ENCODE measurements at regions not wholly inside any gene's neighbourhood (a gene's known extent, or its start where the extent isn't known, plus 50 kb on each side); places are given as distances from the start of the nearest gene placed in this dataset.

DNA sequence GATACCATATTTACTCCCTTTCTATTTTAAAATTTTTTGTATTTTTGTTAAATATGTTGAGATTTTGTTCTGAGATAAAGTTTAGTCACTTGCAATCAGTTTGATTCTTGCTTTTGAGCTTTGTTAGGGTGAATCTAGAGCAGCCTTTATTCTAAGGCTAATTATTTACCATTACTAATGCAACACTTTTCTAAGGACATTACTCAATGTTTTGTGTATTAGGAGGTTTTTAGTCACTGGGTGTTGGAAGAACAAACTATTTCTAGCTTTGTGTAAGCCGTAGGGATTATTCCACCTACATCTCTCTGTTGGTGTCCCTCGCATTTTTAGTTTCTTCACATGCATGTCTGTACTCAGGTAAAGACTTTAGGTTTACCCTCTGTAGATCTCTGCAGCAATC, 379.5 kb upstream of the CD180 start:
- DNase-seq: no peak
- Histone ChIP-seq H4K20me1 (ENCODE audit: insufficient read depth) (no peaks in the 10 kb centered on the region), H3K9ac (no peak overlapping the region), H3K9me2 (no peaks in the 10 kb centered on the region), H3K4me3 (ENCODE audit: low read depth in 2 of 2, low read length in 1 of 2) (no peak overlapping the region), H3K27me3 (ENCODE audit: insufficient read depth) (no peaks in the 10 kb centered on the region), H3K4me1 (ENCODE audit: control insufficient read depth in 1 of 2, insufficient read depth in 2 of 2, low read depth in 1 of 2, low read length in 1 of 2) (no peaks in the 10 kb centered on the region), H3K27ac (ENCODE audit: low read depth in 2 of 2, low read length in 1 of 2) (no peak overlapping the region), H3K79me2 (ENCODE audit: insufficient read depth) (no peaks in the 10 kb centered on the region), H3F3A (replicated peaks; ENCODE audit: insufficient read depth) (no peaks in the 10 kb centered on the region), H3K4me2 (no peak overlapping the region), H2AFZ (ENCODE audit: low read depth) (no peak overlapping the region), H3K9me3 (no peaks in the 10 kb centered on the region), H3K36me3 (replicated peaks in 1 of 2; ENCODE audit: control insufficient read depth in 1 of 2, insufficient read depth in 2 of 2, low read length in 1 of 2) (no peaks in the 10 kb centered on the region)
- ChIA-PET POLR2A (no interaction called here), CTCF (no interaction called here)
- 52% methylated on average over 2 of the region's 2 CpGs for WGBS (ENCODE audit: low lambda C conversion rate)
- TF ChIP-seq RXRA (IDR thresholded peaks at IDR 0.05; ENCODE audit: borderline replicate concordance, low read depth): no peak
- no peak for TF ChIP-seq TEAD4 (IDR thresholded peaks at IDR 0.05; ENCODE audit: borderline replicate concordance, insufficient read depth)
- no peak for TF ChIP-seq EZH2phosphoT487 (IDR thresholded peaks at IDR 0.05; ENCODE audit: borderline replicate concordance, low read depth)

- H3F3A ChIP-seq (replicated peaks; ENCODE audit: insufficient read depth): no peaks in the 10 kb centered on the region
- H3K27ac ChIP-seq (ENCODE audit: low read depth in 2 of 2, low read length in 1 of 2): no peak overlapping the region
- no peak for TF ChIP-seq REST (IDR thresholded peaks at IDR 0.05; ENCODE audit: low read depth, low read length)
- no peak for TF ChIP-seq SIN3A (IDR thresholded peaks at IDR 0.05; ENCODE audit: borderline replicate concordance, low read depth, low read length)
- TF ChIP-seq CTCF (IDR thresholded peaks at IDR 0.05): no peak
- TF ChIP-seq, protein P1, sequence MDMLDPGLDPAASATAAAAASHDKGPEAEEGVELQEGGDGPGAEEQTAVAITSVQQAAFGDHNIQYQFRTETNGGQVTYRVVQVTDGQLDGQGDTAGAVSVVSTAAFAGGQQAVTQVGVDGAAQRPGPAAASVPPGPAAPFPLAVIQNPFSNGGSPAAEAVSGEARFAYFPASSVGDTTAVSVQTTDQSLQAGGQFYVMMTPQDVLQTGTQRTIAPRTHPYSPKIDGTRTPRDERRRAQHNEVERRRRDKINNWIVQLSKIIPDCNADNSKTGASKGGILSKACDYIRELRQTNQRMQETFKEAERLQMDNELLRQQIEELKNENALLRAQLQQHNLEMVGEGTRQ (IDR thresholded peaks at IDR 0.05; ENCODE audit: borderline replicate concordance, low read depth, low read length): no peak
- TF ChIP-seq CHD2 (IDR thresholded peaks at IDR 0.05; ENCODE audit: low read length, partially characterized antibody): no peak
- TF ChIP-seq FOXJ3 (CRISPR knock-in tag; IDR thresholded peaks at IDR 0.05): no peak
- no peak for TF ChIP-seq RAD21 (IDR thresholded peaks at IDR 0.05; ENCODE audit: low read length)
- no peak for TF ChIP-seq RXRA (IDR thresholded peaks at IDR 0.05; ENCODE audit: borderline replicate concordance, low read depth)
- no peak for TF ChIP-seq TEAD4 (IDR thresholded peaks at IDR 0.05; ENCODE audit: borderline replicate concordance, insufficient read depth)
- H4K20me1 ChIP-seq (ENCODE audit: insufficient read depth): no peaks in the 10 kb centered on the region
- no peak overlapping the region for H3K4me3 ChIP-seq (ENCODE audit: low read depth in 2 of 2, low read length in 1 of 2)
- ChIA-PET CTCF (no interaction called here), POLR2A (no interaction called here)
- no peaks in the 10 kb centered on the region for H3K27me3 ChIP-seq (ENCODE audit: insufficient read depth)
- no peak overlapping the region for H3K4me2 ChIP-seq
- no peaks in the 10 kb centered on the region for H3K9me2 ChIP-seq
- no peaks in the 10 kb centered on the region for H3K36me3 ChIP-seq (replicated peaks in 1 of 2; ENCODE audit: control insufficient read depth in 1 of 2, insufficient read depth in 2 of 2, low read length in 1 of 2)
- DNase-seq: no peak
- no peak overlapping the region for H3K9ac ChIP-seq
- no peaks in the 10 kb centered on the region for H3K4me1 ChIP-seq (ENCODE audit: control insufficient read depth in 1 of 2, insufficient read depth in 2 of 2, low read depth in 1 of 2, low read length in 1 of 2)
- H2AFZ ChIP-seq (ENCODE audit: low read depth): no peak overlapping the region
- H3K9me3 ChIP-seq: no peaks in the 10 kb centered on the region
- no peaks in the 10 kb centered on the region for H3K79me2 ChIP-seq (ENCODE audit: insufficient read depth)
- 43% methylated on average over 1 of the region's 1 CpG for WGBS (ENCODE audit: low lambda C conversion rate)
Observed at GRCh38 chr5:67575087-67575486, 378.5 kb upstream of the CD180 start.
